HG02759 (cell line): ENCODE measurements at regions not wholly inside any gene's neighbourhood (a gene's known extent, or its start where the extent isn't known, plus 50 kb on each side); places are given as distances from the start of the nearest gene placed in this dataset.
"Not testable (repeated sequence)": the region's sequence is repeated elsewhere in the genome, so short reads cannot be mapped to it uniquely, and the experiment has no call there.

Experiments
- ATAC-seq: cut with Tn5 transposase; IDR thresholded peaks from one replicate; pipeline ENCODE4 v1.9.1; 2021; ENCODE audit warnings: mild to moderate bottlenecking, moderate library complexity; ENCODE audit not compliant: unreplicated experiment

GRCh38 chr5:156226485-156226884, 100.5 kb upstream of the SGCD start:
- not testable (repeated sequence) for ATAC-seq

DNA sequence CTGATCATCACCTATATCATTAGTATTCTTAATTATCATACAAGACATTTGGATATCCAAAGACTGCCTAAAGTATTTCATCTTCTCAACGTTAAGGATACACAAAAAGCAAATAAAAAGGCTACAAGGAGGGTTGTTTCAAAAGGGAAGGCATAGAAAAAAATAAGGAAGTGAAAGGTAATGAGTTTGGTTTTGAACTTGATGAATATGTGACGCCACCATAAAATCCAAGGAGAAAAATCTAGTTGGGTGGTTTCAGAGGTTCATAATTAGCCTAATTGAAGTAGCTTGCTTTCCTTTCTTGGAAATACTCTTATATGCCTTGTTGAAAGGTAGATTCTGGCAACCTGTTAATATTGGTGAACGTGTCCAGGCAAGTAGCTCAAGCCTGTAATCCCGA, 96.1 kb upstream of the SGCD start:
- no peak for ATAC-seq

GRCh38 chr5:156232251-156232869, 94.6 kb upstream of the SGCD start:
- ATAC-seq: no peak

DNA sequence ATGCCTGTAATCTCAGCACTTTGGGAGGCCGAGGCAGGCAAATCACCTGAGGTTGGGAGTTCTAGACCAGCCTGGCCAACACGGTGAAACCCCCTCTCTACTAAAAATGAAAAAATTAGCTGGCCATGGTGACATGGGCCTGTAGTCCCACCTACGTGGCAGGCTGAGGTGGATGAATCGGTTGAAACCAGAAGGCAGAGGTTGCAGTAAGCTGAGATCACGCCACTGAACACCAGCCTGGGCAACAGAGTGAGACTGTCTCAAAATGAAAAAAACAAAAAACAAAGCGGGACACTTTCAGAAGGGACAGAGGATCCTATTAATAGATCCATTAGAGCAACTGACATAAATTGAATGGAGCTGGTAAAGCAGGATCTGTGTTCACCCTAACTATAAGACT, 89.6 kb upstream of the SGCD start:
- ATAC-seq: no peak

DNA sequence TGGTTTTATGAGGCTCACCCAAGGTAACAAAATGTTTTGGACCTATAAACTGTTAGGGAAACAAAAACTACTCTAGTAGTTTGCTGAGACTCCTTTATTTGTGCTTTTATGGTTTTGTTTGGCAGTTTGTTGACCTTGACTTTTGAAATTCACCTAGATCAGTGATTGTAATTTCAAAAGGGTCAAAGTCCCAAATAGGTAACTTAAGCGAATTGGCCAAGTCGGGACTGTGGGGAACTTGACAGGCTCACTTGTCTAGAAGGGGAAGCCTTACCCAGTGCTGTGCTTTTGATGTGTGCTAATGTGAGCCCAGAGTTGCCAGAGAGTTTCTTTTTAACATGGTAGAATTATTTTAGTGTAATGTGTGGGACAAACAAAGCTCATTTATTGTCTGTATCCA, 87.2 kb upstream of the SGCD start:
- no peak for ATAC-seq

GRCh38 chr5:156240414-156240813, 86.5 kb upstream of the SGCD start:
- ATAC-seq: no peak

DNA sequence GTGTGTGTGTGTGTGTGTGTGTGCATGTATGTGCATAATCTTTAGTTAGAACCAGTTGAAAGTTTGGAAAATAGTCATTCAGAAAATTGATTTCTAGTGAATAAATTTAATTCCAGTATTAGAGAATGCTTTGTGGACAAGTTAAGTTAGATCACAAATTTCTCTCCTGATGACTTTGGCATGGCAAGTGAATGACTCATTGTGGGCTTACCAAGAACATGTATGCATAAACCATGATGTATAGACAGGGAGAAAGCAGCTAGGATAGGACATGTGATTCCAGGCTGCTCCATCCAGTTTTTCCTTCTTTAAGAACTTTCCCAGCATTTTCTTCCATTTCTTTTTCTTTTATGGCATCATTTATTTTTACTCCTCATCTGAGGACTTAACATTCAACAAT, 85.7 kb upstream of the SGCD start:
- ATAC-seq: no peak

GRCh38 chr5:156245895-156246294, 81.1 kb upstream of the SGCD start:
- ATAC-seq: no peak

DNA sequence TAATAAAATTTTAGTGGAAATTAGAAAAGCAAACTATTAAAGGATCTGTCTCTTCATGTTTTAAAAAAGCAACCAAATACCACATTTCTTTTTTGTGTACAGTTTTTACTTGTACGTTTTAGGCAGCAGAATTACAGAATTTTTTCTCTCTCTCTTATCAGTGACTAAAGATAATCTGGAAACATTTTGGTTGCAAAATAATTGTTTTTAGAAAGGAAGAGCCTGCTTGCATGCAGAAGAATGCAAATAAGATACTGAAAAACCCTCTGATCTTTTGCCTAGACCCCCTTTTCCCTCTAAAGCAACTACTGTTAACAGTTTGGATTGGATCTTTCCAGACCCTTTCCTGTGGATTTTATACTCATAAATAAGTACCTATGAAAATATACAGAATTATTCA, 75.9 kb upstream of the SGCD start:
- ATAC-seq: no peak

DNA sequence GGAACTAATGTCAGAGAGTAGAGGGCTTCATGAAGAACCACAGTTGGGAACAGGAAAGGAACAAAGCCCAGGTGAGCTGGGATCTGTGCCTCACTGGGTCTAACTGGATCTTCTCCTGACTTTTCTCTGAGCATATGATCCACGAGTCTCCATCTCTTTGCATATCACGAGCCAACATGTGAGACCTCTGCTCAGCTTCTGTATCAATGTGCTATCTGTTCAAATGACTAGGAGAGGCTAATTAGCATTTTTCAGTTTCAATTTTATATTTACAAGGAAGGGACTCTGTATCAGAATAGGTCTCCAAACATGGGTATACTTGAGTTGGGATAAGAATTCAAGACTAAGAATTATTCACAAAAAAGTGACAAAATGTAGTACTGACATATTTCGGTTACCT, 73.8 kb upstream of the SGCD start:
- no peak for ATAC-seq

DNA sequence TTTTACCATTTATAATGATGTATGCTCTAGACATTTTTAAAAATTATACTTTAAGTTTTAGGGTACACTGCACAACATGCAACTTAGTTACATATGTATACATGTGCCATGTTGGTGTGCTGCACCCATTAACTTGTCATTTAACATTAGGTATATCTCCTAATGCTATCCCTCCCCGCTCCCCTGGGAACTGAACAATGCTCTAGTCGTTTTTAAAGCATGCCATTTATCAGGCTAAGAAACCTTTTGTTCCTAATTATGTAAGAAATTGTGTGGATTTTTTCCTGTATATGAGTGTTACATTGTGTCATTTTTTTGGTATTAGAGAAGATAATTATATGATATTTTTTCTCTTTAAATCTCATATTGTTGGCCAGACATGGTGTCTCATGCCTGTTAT, 72.8 kb upstream of the SGCD start:
- ATAC-seq: no peak

- no peak for ATAC-seq
Observed at GRCh38 chr5:156256642-156257041, 70.3 kb upstream of the SGCD start.

DNA sequence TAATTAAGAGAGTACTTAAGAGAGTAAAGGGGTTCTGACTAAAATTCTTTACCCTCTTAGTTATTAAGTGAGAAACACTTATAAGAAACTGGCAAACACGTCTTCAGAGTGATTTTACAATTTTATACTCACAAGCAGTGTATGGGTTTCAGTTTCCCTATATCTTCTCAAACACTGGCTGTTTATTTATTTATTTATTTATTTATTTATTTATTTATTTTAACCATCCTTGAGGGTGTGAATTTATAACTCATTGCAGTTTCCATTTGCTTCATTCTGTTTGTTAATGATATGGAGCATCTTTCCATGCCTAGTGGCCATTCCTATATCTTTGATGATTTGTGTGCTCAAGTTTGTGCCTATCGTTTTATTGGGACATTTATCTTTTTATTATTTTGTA, 68.0 kb upstream of the SGCD start:
- no peak for ATAC-seq

GRCh38 chr5:156259618-156260017, 67.3 kb upstream of the SGCD start:
- ATAC-seq: no peak

- ATAC-seq: no peak
Observed at GRCh38 chr5:156261275-156261939, 65.6 kb upstream of the SGCD start.

DNA sequence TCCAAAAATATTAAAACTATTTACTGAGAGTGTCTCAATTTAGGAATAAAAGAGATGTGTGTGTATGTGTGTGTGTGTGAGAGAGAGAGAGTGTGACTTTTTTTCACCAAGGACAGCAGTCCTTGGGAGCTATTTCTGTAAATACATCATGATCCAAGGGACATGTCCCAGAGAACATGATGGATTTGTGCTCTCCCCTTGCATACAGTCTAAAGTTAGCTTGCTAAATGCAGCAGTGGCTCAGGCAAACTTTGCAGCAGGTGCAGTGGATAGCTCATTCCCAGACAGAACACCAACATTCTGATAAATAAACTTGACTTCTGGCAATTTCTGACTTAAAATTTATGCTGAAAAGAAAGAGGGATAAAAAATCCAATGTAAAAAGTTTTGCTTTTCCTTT, 55.4 kb upstream of the SGCD start:
- ATAC-seq: no peak

DNA sequence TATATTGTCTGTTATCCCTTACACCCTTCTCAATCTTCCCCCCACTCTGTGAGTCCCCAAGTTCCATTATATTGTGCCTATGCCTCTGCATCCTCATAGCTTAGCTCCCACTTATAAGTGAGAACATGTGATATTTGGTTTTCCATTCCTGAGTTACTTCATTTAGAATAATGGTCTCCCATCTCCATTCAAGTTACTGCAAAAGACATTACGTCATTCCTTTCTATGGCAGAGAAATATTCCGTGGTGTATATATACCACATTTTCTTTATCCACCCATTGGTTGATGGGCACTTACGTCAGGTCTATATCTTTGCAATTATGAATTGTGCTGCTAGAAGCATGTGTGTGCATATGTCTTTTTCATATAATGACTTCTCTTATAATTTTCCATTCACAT, 54.8 kb upstream of the SGCD start:
- no peak for ATAC-seq

GRCh38 chr5:156273325-156273724, 53.6 kb upstream of the SGCD start:
- no peak for ATAC-seq

GRCh38 chr5:156274453-156274852, 52.5 kb upstream of the SGCD start:
- no peak for ATAC-seq
